Hematopoietic multipotent progenitor cell treated with erythropoietin and hydrocortisone succinate and interleukin-3 and kit ligand, for 6 days (in vitro differentiated cells): ENCODE measurements at regions not wholly inside any gene's neighbourhood (a gene's known extent, or its start where the extent isn't known, plus 50 kb on each side); places are given as distances from the start of the nearest gene placed in this dataset.

ENCODE experiments used
- DNase-seq: peaks from one replicate; pipeline ENCODE4 v3.0.0-alpha.2; 2015

GRCh38 chr5:5929291-5930020 is 448.9 kb downstream of the MED10 start:
- no peak for DNase-seq

- no peak for DNase-seq
Observed at GRCh38 chr5:5925191-5925590, 453.2 kb downstream of the MED10 start.

- no peak for DNase-seq
Observed at GRCh38 chr5:5919411-5919810, 458.9 kb downstream of the MED10 start.

- DNase-seq, result no peak
Observed at GRCh38 chr5:5906778-5907177, 471.6 kb downstream of the MED10 start.

- no peak for DNase-seq
Observed at GRCh38 chr5:5905186-5905585, 473.2 kb downstream of the MED10 start.

- no peak for DNase-seq
Observed at GRCh38 chr5:5904113-5904512, 474.2 kb downstream of the MED10 start.

GRCh38 chr5:5902678-5903646 is 475.4 kb downstream of the MED10 start:
- DNase-seq, result no peak

- no peak for DNase-seq
Observed at GRCh38 chr5:5900350-5900749, 477.9 kb downstream of the ICE1 start.

- DNase-seq, result no peak
Observed at GRCh38 chr5:5899716-5900115, 477.2 kb downstream of the ICE1 start.

- no peak for DNase-seq
Observed at GRCh38 chr5:5888284-5888683, 465.8 kb downstream of the ICE1 start.

- DNase-seq, result no peak
Observed at GRCh38 chr5:5887833-5888232, 465.4 kb downstream of the ICE1 start.

GRCh38 chr5:5886812-5887486 is 464.5 kb downstream of the ICE1 start:
- peak; percentile 29 for DNase-seq

- DNase-seq, result no peak
Observed at GRCh38 chr5:5886353-5886752, 463.9 kb downstream of the ICE1 start.

GRCh38 chr5:5885782-5886181 is 463.3 kb downstream of the ICE1 start:
- DNase-seq, result no peak

- DNase-seq, result no peak
Observed at GRCh38 chr5:5884593-5884992, 462.1 kb downstream of the ICE1 start.

GRCh38 chr5:5883562-5883961 is 461.1 kb downstream of the ICE1 start:
- DNase-seq, result no peak

- no peak for DNase-seq
Observed at GRCh38 chr5:5883146-5883545, 460.7 kb downstream of the ICE1 start.

GRCh38 chr5:5882706-5883105 is 460.2 kb downstream of the ICE1 start:
- peak; percentile 54 for DNase-seq

- DNase-seq, result no peak
Observed at GRCh38 chr5:5881294-5881693, 458.8 kb downstream of the ICE1 start.

GRCh38 chr5:5880077-5880763 is 457.7 kb downstream of the ICE1 start:
- DNase-seq, result no peak

- no peak for DNase-seq
Observed at GRCh38 chr5:5857396-5857795, 434.9 kb downstream of the ICE1 start.

- DNase-seq, result no peak
Observed at GRCh38 chr5:5854087-5854486, 431.6 kb downstream of the ICE1 start.

GRCh38 chr5:5838493-5838892 is 416.0 kb downstream of the ICE1 start:
- DNase-seq, result no peak
